ENCODE measurements at regions not wholly inside any gene's neighbourhood (a gene's known extent, or its start where the extent isn't known, plus 50 kb on each side); places are given as distances from the start of the nearest gene placed in this dataset.

DNA sequence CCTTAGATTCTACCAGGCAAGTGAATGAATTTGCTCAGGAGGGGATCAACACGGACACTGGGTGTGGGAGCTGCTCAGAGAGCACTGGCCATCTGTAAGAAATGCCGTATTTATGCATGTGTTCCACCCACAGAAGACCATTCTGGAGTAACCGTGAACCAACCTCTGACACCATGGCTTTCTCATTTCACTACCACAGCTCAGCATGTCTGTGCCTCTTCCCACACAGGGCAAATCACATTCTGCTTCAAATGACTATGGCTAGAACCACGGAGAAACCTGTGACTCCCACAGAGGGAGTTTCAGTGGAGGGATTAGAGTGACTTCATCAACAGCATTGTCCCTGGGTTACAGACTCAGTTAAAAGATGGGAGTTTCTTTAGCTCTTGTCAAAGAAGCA, 893.4 kb downstream of the XPNPEP1 start:
- TF ChIP-seq EZH2 (IDR thresholded peaks at IDR 0.05; ENCODE audit: borderline replicate concordance, insufficient read depth, low read length, poor library complexity, severe bottlenecking), result no peak
- TF ChIP-seq, protein P1, sequence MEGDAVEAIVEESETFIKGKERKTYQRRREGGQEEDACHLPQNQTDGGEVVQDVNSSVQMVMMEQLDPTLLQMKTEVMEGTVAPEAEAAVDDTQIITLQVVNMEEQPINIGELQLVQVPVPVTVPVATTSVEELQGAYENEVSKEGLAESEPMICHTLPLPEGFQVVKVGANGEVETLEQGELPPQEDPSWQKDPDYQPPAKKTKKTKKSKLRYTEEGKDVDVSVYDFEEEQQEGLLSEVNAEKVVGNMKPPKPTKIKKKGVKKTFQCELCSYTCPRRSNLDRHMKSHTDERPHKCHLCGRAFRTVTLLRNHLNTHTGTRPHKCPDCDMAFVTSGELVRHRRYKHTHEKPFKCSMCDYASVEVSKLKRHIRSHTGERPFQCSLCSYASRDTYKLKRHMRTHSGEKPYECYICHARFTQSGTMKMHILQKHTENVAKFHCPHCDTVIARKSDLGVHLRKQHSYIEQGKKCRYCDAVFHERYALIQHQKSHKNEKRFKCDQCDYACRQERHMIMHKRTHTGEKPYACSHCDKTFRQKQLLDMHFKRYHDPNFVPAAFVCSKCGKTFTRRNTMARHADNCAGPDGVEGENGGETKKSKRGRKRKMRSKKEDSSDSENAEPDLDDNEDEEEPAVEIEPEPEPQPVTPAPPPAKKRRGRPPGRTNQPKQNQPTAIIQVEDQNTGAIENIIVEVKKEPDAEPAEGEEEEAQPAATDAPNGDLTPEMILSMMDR (IDR thresholded peaks at IDR 0.05; ENCODE audit: poor library complexity, severe bottlenecking), result no peak
